KMS-11 (cell line): ENCODE measurements at regions not wholly inside any gene's neighbourhood (a gene's known extent, or its start where the extent isn't known, plus 50 kb on each side); places are given as distances from the start of the nearest gene placed in this dataset.
"Not testable (repeated sequence)": the region's sequence is repeated elsewhere in the genome, so short reads cannot be mapped to it uniquely, and the experiment has no call there.

Experiments used
- H2AFZ ChIP-seq: fragments of 200-600 bp; sonication (generic); 2 replicates; pipeline ENCODE4 v1.6.1; 2016; ENCODE audit warnings: antibody characterized with exemption, mixed run types, low read depth
- H3K27ac ChIP-seq: fragments of 200-600 bp; sonication (generic); 2 replicates; pipeline ENCODE4 v1.6.1; 2016; ENCODE audit warnings: mild to moderate bottlenecking, mixed run types
- H3K27me3 ChIP-seq: fragments of 200-600 bp; sonication (generic); 2 replicates; pipeline ENCODE4 v1.6.1; 2017; ENCODE audit warnings: mild to moderate bottlenecking, low read depth, mixed run types, moderate library complexity; ENCODE audit not compliant: insufficient read depth
- H3K36me3 ChIP-seq: fragments of 200-600 bp; sonication (generic); 2 replicates; pipeline ENCODE4 v1.6.1; 2017; ENCODE audit warnings: mild to moderate bottlenecking, mixed run types; ENCODE audit not compliant: insufficient read depth
- H3K4me1 ChIP-seq: fragments of 200-600 bp; sonication (generic); 2 replicates; pipeline ENCODE4 v1.6.1; 2016; ENCODE audit warnings: mild to moderate bottlenecking, low read depth, mixed run types; ENCODE audit not compliant: poor library complexity, severe bottlenecking
- H3K4me2 ChIP-seq: fragments of 200-600 bp; sonication (generic); 2 replicates; pipeline ENCODE4 v1.7.0; 2016; ENCODE audit warnings: mild to moderate bottlenecking, mixed run types
- H3K4me3 ChIP-seq: fragments of 200-600 bp; sonication (generic); IDR thresholded peaks from 2 replicates; pipeline ENCODE4 v1.6.1; 2017; ENCODE audit warnings: low read depth, low read length, mixed read lengths; ENCODE audit not compliant: insufficient read depth
- H3K79me2 ChIP-seq: fragments of 200-600 bp; sonication (generic); 2 replicates; pipeline ENCODE4 v1.6.1; 2016; ENCODE audit warnings: low read depth, mixed run types; ENCODE audit not compliant: insufficient read depth
- H3K9ac ChIP-seq: fragments of 200-600 bp; sonication (generic); 2 replicates; pipeline ENCODE4 v1.6.1; 2016; ENCODE audit warnings: mild to moderate bottlenecking, mixed run types
- H4K20me1 ChIP-seq: fragments of 200-600 bp; sonication (generic); 2 replicates; pipeline ENCODE4 v1.6.1; 2016; ENCODE audit warnings: mild to moderate bottlenecking, mixed run types; ENCODE audit not compliant: insufficient read depth
- TF ChIP-seq, protein P1 (sequence below): fragments of 200-600 bp; sonication (generic); conservative IDR thresholded peaks from 2 replicates; pipeline ENCODE4 v1.6.1; 2017; ENCODE audit warnings: low read depth, mild to moderate bottlenecking, antibody characterized with exemption, low read length, moderate library complexity, mixed read lengths

DNA sequence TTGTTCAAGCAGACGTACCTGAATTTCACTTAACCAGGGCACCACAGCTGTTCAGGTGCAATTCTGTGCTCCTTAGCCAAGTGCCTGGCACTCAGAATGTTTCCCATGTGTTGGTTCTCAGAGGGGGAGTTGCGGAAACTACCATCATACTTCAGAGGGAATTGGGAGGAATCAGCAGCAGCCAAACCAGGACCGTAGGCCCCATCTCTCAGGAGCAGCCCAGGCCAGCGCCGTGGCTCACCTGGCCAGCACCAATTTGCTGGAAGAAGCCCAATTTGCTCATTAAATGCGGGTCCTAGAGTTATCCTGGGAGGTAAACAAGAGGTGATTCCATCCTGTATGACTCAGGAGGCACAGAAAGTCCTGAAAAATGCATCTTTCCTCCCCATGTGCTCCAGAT is 435.4 kb downstream of the BRD1 start:
- Histone ChIP-seq H4K20me1 (no peaks in the 10 kb centered on the region), H3K4me2 (no peak overlapping the region), H3K27ac (no peak overlapping the region), H3K36me3 (no peaks in the 10 kb centered on the region), H3K4me3 (no peak overlapping the region), H3K79me2 (no peaks in the 10 kb centered on the region), H2AFZ (no peak overlapping the region), H3K4me1 (no peaks in the 10 kb centered on the region), H3K27me3 (no peaks in the 10 kb centered on the region; the same call in 1 of the 2 replicates), H3K9ac (no peak overlapping the region)
- TF ChIP-seq, protein P1, sequence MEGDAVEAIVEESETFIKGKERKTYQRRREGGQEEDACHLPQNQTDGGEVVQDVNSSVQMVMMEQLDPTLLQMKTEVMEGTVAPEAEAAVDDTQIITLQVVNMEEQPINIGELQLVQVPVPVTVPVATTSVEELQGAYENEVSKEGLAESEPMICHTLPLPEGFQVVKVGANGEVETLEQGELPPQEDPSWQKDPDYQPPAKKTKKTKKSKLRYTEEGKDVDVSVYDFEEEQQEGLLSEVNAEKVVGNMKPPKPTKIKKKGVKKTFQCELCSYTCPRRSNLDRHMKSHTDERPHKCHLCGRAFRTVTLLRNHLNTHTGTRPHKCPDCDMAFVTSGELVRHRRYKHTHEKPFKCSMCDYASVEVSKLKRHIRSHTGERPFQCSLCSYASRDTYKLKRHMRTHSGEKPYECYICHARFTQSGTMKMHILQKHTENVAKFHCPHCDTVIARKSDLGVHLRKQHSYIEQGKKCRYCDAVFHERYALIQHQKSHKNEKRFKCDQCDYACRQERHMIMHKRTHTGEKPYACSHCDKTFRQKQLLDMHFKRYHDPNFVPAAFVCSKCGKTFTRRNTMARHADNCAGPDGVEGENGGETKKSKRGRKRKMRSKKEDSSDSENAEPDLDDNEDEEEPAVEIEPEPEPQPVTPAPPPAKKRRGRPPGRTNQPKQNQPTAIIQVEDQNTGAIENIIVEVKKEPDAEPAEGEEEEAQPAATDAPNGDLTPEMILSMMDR = no peak

DNA sequence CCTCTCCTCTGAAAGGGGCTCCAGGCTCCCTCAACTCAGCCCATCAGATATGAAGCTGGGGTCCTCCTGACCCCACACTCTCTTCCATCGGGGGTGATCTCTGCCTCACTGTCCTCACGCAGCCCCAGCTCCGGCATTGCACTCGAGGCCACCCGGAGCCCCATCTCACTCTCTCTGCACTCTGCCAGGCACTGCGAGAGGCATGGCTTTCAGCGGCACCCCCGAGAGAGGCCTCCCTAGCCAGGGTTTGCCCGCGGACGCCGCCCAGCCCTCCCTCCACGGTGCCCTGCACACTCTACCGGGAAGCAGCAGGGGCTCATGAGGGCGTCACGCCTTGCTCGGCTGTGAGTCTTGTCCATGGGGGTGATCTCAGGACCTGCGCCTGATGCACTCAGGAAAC is 436.2 kb downstream of the BRD1 start:
- Histone ChIP-seq H2AFZ (no peak overlapping the region), H3K27me3 (no peaks in the 10 kb centered on the region), H3K27ac (no peak overlapping the region), H3K36me3 (no peaks in the 10 kb centered on the region), H4K20me1 (no peaks in the 10 kb centered on the region), H3K4me1 (no peaks in the 10 kb centered on the region), H3K4me3 (no peak overlapping the region), H3K9ac (no peak overlapping the region), H3K79me2 (no peaks in the 10 kb centered on the region), H3K4me2 (no peak overlapping the region)
- TF ChIP-seq, protein P1 = no peak

DNA sequence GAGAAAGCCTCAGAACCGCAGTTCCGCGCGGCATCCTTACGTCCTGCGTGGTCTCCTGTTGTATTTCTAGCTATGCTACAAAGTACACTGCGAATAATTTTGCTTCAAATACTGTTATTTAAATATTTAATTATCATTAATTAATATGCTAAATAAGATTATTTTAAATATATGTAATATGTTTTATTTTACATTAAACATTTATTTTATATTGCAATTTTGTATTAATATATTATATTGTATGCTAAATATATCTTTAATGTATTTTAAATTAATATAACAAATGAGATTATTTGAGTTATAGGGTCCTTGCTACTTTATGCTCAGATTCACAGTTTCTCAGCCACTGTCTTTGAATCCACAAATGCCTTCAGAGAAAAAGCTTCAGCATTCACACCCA is 436.7 kb downstream of the BRD1 start:
- Histone ChIP-seq H3K27ac (no peak overlapping the region), H2AFZ (no peak overlapping the region), H3K79me2 (no peaks in the 10 kb centered on the region), H3K4me2 (no peak overlapping the region), H3K36me3 (no peaks in the 10 kb centered on the region), H3K9ac (no peak overlapping the region), H3K27me3 (no peaks in the 10 kb centered on the region), H3K4me3 (no peak overlapping the region), H3K4me1 (no peaks in the 10 kb centered on the region), H4K20me1 (no peaks in the 10 kb centered on the region)
- TF ChIP-seq, protein P1 = no peak

DNA sequence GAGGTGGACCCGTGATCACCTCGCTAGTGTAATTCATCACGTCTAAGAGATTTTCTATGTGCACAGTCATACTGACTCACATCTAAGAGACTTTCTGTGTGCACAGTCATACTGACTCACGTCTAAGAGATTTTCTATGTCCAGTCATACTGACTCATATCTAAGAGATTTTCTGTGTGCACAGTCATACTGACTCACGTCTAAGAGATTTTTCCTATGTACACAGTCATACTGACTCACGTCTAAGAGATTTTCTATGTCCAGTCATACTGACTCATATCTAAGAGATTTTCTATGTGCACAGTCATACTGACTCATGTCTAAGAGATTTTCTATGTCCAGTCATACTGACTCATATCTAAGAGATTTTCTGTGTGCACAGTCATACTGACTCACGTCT is 443.8 kb downstream of the BRD1 start:
- not testable (repeated sequence) for H3K4me2 ChIP-seq, H3K4me1 ChIP-seq

DNA sequence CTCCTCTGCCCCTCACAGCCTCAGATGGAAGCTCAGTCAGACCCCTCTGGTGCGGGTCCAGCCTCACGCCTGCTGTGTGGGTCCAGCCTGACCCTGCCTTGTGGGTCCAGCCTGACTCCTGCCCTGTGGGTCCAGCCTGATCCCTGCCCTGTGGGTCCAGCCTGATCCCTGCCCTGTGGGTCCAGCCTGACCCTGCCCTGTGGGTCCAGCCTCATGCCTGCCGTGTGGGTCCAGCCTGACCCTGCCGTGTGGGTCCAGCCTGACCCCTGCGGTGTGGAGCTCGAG is 445.3 kb downstream of the BRD1 start:
- H3K4me1 ChIP-seq = no peaks in the 10 kb centered on the region
- no peaks in the 10 kb centered on the region for H4K20me1 ChIP-seq
- H3K79me2 ChIP-seq = no peaks in the 10 kb centered on the region
- H2AFZ ChIP-seq = no peak overlapping the region
- no peak overlapping the region for H3K27ac ChIP-seq
- H3K27me3 ChIP-seq = peaks cover 5% of the 10 kb centered on the region; the same call in 1 of the 2 replicates
- H3K36me3 ChIP-seq = no peaks in the 10 kb centered on the region
- TF ChIP-seq, protein P1 = no peak
- no peak overlapping the region for H3K4me3 ChIP-seq
- no peak overlapping the region for H3K4me2 ChIP-seq
- H3K9ac ChIP-seq = no peak overlapping the region

More for the DNA sequence above, 443.8 kb downstream of the BRD1 start:
- H2AFZ ChIP-seq, H4K20me1 ChIP-seq, H3K36me3 ChIP-seq, H3K27me3 ChIP-seq, H3K4me3 ChIP-seq, H3K27ac ChIP-seq, H3K9ac ChIP-seq, H3K79me2 ChIP-seq: not testable (repeated sequence)
